Right atrium auricular region (tissue), 2 donors: ENCODE measurements at regions not wholly inside any gene's neighbourhood (a gene's known extent, or its start where the extent isn't known, plus 50 kb on each side); places are given as distances from the start of the nearest gene placed in this dataset.

Experiments
- DNase-seq: peaks from one replicate; pipeline ENCODE4 v3.0.0-alpha.2; 2019; ENCODE audit warnings: low spot score
- H3K27ac ChIP-seq, 2 donors: fragments of 200-600 bp; sonication (generic); 1 replicate in 1 of 2; 2 replicates in 1 of 2; pipeline ENCODE4 v1.5.1; 2016 to 2019
- H3K27me3 ChIP-seq, 2 donors: fragments of 200-600 bp; sonication (generic); one replicate each; pipeline versions ENCODE4 v1.5.1 to v1.6.0; 2017 to 2019
- H3K36me3 ChIP-seq: fragments of 200-600 bp; sonication (generic); one replicate; pipeline ENCODE4 v1.5.1; 2016
- H3K4me1 ChIP-seq, 2 donors: fragments of 200-600 bp; sonication (generic); one replicate each; pipeline versions ENCODE4 v1.5.1 to v1.6.0; 2017 to 2019
- H3K4me3 ChIP-seq, 2 donors: fragments of 200-600 bp; sonication (generic); 1 replicate in 1 of 2; 2 replicates in 1 of 2; pipeline ENCODE4 v1.5.1; 2017 to 2019; ENCODE audit warnings: mild to moderate bottlenecking in 1 of 2, moderate library complexity in 1 of 2
- H3K9me3 ChIP-seq, 2 donors: fragments of 200-600 bp; sonication (generic); one replicate each; pipeline ENCODE4 v1.5.1; 2019
- TF ChIP-seq, protein P1 (sequence below), 2 donors: fragments of 200-600 bp; sonication (generic); IDR thresholded peaks; one replicate each; pipeline ENCODE4 v1.5.1; 2019; ENCODE audit warnings: antibody characterized with exemption in 2 of 2

DNA sequence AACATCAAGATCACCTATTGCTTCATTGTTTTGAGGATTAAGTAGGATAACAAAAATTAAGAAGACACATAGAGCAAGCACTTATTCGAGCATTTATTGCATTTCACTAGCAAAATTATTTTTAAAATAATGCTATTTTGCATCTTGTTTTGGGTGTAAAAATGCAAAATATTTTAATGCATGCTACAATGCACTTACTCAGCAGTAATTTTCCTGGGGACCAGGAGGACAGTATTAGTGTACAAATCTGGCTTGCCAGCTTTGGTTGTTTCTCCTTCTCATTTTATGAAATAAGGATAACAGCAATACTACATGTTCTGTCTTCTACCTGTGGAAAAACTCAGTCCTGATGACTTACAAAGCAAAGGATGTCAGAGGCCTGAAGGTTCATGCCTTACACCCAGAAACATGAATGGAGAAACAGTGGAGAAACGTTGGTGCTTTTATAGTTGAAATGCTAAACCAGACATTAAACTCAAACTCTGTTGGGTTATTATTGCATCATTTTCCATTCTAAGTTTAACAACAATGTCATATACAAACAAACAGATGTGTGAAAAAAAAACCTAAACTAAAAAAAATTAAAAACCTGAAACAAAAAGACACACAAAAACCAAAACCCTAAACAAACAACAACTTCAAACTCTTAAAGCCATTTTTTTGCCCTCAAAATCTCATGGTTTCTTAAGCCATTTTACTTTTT, 50.2 kb upstream of the ATXN1 start:
- no peaks in the 10 kb centered on the region for H3K4me1 ChIP-seq
- no peaks in the 10 kb centered on the region for H3K9me3 ChIP-seq
- DNase-seq: no peak
- no peaks in the 10 kb centered on the region for H3K27me3 ChIP-seq
- no peak overlapping the region for H3K4me3 ChIP-seq
- no peak overlapping the region for H3K27ac ChIP-seq
- TF ChIP-seq, protein P1, sequence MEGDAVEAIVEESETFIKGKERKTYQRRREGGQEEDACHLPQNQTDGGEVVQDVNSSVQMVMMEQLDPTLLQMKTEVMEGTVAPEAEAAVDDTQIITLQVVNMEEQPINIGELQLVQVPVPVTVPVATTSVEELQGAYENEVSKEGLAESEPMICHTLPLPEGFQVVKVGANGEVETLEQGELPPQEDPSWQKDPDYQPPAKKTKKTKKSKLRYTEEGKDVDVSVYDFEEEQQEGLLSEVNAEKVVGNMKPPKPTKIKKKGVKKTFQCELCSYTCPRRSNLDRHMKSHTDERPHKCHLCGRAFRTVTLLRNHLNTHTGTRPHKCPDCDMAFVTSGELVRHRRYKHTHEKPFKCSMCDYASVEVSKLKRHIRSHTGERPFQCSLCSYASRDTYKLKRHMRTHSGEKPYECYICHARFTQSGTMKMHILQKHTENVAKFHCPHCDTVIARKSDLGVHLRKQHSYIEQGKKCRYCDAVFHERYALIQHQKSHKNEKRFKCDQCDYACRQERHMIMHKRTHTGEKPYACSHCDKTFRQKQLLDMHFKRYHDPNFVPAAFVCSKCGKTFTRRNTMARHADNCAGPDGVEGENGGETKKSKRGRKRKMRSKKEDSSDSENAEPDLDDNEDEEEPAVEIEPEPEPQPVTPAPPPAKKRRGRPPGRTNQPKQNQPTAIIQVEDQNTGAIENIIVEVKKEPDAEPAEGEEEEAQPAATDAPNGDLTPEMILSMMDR (IDR thresholded peaks at IDR 0.05): no peak
- H3K36me3 ChIP-seq: no peaks in the 10 kb centered on the region
